HepG2 (cell line): ENCODE measurements at regions not wholly inside any gene's neighbourhood (a gene's known extent, or its start where the extent isn't known, plus 50 kb on each side); places are given as distances from the start of the nearest gene placed in this dataset.

ENCODE experiments used
- ATAC-seq: fragments of 200-7000 bp; cut with Tn5 transposase; 3 replicates; pipeline ENCODE4 v1.9.1; 2020; ENCODE audit warnings: mild to moderate bottlenecking, moderate library complexity
- BruUV-seq: library from RNA; stranded (reverse); fragments of 400-500 nt; replicated peaks from 2 replicates; lab custom pipeline; 2021; lab: Mats Ljungman, UMichigan
- CTCF ChIA-PET: fragments of 300-600 bp; formaldehyde crosslinking; extraction: SDS; loops from one replicate; lab custom pipeline; 2021; ENCODE audit warnings: low total read pairs, inconsistent platforms, low intra/inter-chr PET ratio; lab: Yijun Ruan, JAX
- POLR2A ChIA-PET: fragments of 350-600 bp; sonication (Branson Sonifier 250); formaldehyde crosslinking; loops from one replicate; lab custom pipeline; 2020; ENCODE audit warnings: antibody characterized with exemption, inconsistent platforms; lab: Yijun Ruan, JAX
- DNase-seq: peaks from one replicate; pipeline ENCODE4 v3.0.0-alpha.2; 2015; ENCODE audit warnings: low spot score
- FAIRE-seq: peaks from 3 replicates; lab custom pipeline; 2011; peaks lifted over from hg19 to GRCh38; lab: Jason Lieb, UNC
- H2AFZ ChIP-seq: one replicate; pipeline ENCODE4 v1.6.1; 2011; ENCODE audit warnings: low read length, inconsistent platforms
- H3K27ac ChIP-seq: fragments of 300-600 bp; 3 replicates; pipeline ENCODE4 v1.8.0; 2011; ENCODE audit warnings: mixed run types, mild to moderate bottlenecking, mixed read lengths, low read length, inconsistent platforms; ENCODE audit not compliant: insufficient read depth; ENCODE audit errors: extremely low read length
- H3K27me3 ChIP-seq, 2 experiments: fragments of 200-600 bp in 1 of 2; 2 replicates in 1 of 2; 3 replicates in 1 of 2; pipeline versions ENCODE4 v1.6.0 to v1.8.0; 2011; ENCODE audit warnings: low read length in 2 of 2, mild to moderate bottlenecking in 2 of 2, moderate library complexity in 2 of 2, inconsistent platforms in 1 of 2; ENCODE audit not compliant: insufficient read depth in 2 of 2, control insufficient read depth in 1 of 2
- H3K36me3 ChIP-seq, 2 experiments: fragments of 200-600 bp in 1 of 2; replicated peaks in 1 of 2; 2 replicates in 1 of 2; 3 replicates in 1 of 2; pipeline versions ENCODE4 v1.5.1 to v1.8.0; 2011; ENCODE audit warnings: low read length in 2 of 2, inconsistent platforms in 1 of 2; ENCODE audit not compliant: insufficient read depth in 2 of 2, control insufficient read depth in 1 of 2
- H3K4me1 ChIP-seq: 2 replicates; pipeline ENCODE4 v1.5.1; 2012; ENCODE audit warnings: low read length, inconsistent platforms; ENCODE audit not compliant: insufficient read depth
- H3K4me2 ChIP-seq: 2 replicates; pipeline ENCODE4 v1.6.0; 2011; ENCODE audit warnings: low read depth, low read length, inconsistent platforms
- H3K4me3 ChIP-seq, 3 experiments: fragments of 200-600 bp in 1 of 3; sonication (generic), shearing (Covaris generic) in 1 of 3; replicated peaks in 1 of 3; 2 replicates each; pipeline ENCODE4 v1.5.1; 2011 to 2016; ENCODE audit warnings: low read length in 3 of 3, inconsistent platforms in 2 of 3, low read depth in 2 of 3, mild to moderate bottlenecking in 2 of 3, control low read depth in 1 of 3, mixed read lengths in 1 of 3; ENCODE audit not compliant: insufficient read depth in 1 of 3
- H3K79me2 ChIP-seq: one replicate; pipeline ENCODE4 v1.6.1; 2011; ENCODE audit warnings: low read length, inconsistent platforms; ENCODE audit not compliant: insufficient read depth
- H3K9ac ChIP-seq: 2 replicates; pipeline ENCODE4 v1.6.0; 2011; ENCODE audit warnings: mild to moderate bottlenecking, low read depth, low read length, inconsistent platforms; ENCODE audit not compliant: insufficient read depth
- H3K9me3 ChIP-seq: 2 replicates; pipeline ENCODE4 v1.5.1; 2012; ENCODE audit warnings: mild to moderate bottlenecking, low read length
- H4K20me1 ChIP-seq: 2 replicates; pipeline ENCODE4 v1.6.0; 2011; ENCODE audit warnings: inconsistent platforms, mild to moderate bottlenecking, low read length, moderate library complexity; ENCODE audit not compliant: insufficient read depth
- CAMTA2 ChIP-seq: sonication (generic); formaldehyde crosslinking; IDR thresholded peaks from 2 replicates; pipeline ENCODE4 v1.4.0; 2020; ENCODE audit warnings: mild to moderate bottlenecking, missing genetic modification reagents, borderline replicate concordance
- ETV6 ChIP-seq: sonication (generic); formaldehyde crosslinking; conservative IDR thresholded peaks from 2 replicates; pipeline ENCODE4 v1.4.0; 2020; ENCODE audit warnings: missing genetic modification reagents
- MLX ChIP-seq: IDR thresholded peaks from 2 replicates; pipeline ENCODE4 v1.6.1; 2016
- PRDM4 ChIP-seq: sonication (generic); formaldehyde crosslinking; IDR thresholded peaks from 2 replicates; pipeline ENCODE4 v1.9.0; 2021; ENCODE audit warnings: missing genetic modification reagents, borderline replicate concordance
- RFXAP ChIP-seq: sonication (generic); formaldehyde crosslinking; IDR thresholded peaks from 2 replicates; pipeline ENCODE4 v1.4.0; 2020; ENCODE audit warnings: missing genetic modification reagents, borderline replicate concordance
- ZBED4 ChIP-seq: sonication (generic); formaldehyde crosslinking; IDR thresholded peaks from 2 replicates; pipeline ENCODE4 v1.4.0; 2020; ENCODE audit warnings: missing genetic modification reagents, borderline replicate concordance
- ZNF264 ChIP-seq: sonication (generic); formaldehyde crosslinking; IDR thresholded peaks from 2 replicates; pipeline ENCODE4 v1.4.0; 2020; ENCODE audit warnings: missing genetic modification reagents
- ZNF281 ChIP-seq: sonication (generic); formaldehyde crosslinking; IDR thresholded peaks from 2 replicates; pipeline ENCODE4 v1.4.0; 2020; ENCODE audit warnings: missing genetic modification reagents, borderline replicate concordance
- ZNF337 ChIP-seq: sonication (generic); formaldehyde crosslinking; IDR thresholded peaks from 2 replicates; pipeline ENCODE4 v1.5.1; 2020; ENCODE audit warnings: missing genetic modification reagents, low read depth, mild to moderate bottlenecking, borderline replicate concordance
- WGBS: methylation state at CpG from one replicate; pipeline ENCODE4 v1.1.6; 2017; ENCODE audit warnings: low lambda C conversion rate; 5-methylcytosine and 5-hydroxymethylcytosine counted together
- in situ Hi-C: cut with HindIII; loops from 2 replicates; pipeline ENCODE4 v1.10.0; 2017; ENCODE audit warnings: low pct_unique_long_range_greater_than_20kb; ENCODE audit not compliant: extremely low pct_ligation_motif_present
- intact Hi-C: fragments of 100-400 bp; cut with micrococcal nuclease; formaldehyde crosslinking; loops from one replicate; pipeline ENCODE4 v1.10.0; 2022; ENCODE audit not compliant: unreplicated experiment

- POLR2A ChIA-PET = no interaction called here
- H3K4me1 ChIP-seq = no peaks in the 10 kb centered on the region
- peaks cover 0 to 3% of the 10 kb centered on the region in 2 experiments; a peak in 1 of 5 replicates for H3K27me3 ChIP-seq
- BruUV-seq = no TSS peak
- in situ Hi-C loops = no loop called here
- WGBS = 35% methylated on average over 4 of the region's 4 CpGs
- no peak overlapping the region for H3K4me3 ChIP-seq
- no peak overlapping the region for H3K4me2 ChIP-seq
- H4K20me1 ChIP-seq = no peaks in the 10 kb centered on the region
- FAIRE-seq = no peak
- H3K79me2 ChIP-seq = no peaks in the 10 kb centered on the region
- no peaks in the 10 kb centered on the region for H3K36me3 ChIP-seq
- no peak overlapping the region for H3K27ac ChIP-seq
- TF ChIP-seq ZNF264 = no peak
- TF ChIP-seq ETV6 (CRISPR knock-in tag) = no peak
- no peak for TF ChIP-seq PRDM4 (CRISPR knock-in tag)
- TF ChIP-seq ZNF337 (CRISPR knock-in tag) = no peak
- TF ChIP-seq MLX = no peak
- no peak for TF ChIP-seq CAMTA2 (CRISPR knock-in tag)
- no peak for TF ChIP-seq ZBED4 (CRISPR knock-in tag)
- TF ChIP-seq RFXAP (CRISPR knock-in tag) = no peak
- no peak for TF ChIP-seq ZNF281 (CRISPR knock-in tag)
- TF ChIP-seq, all 625 proteins: peak for 0
- ATAC-seq (no peak), DNase-seq (no peak)
- Histone ChIP-seq H3K9ac (no peak overlapping the region), H3K9me3 (no peaks in the 10 kb centered on the region), H2AFZ (no peak overlapping the region)
- CTCF ChIA-PET = no interaction called here
- intact Hi-C loops = no loop called here
These were observed 104.5 kb upstream of the LYZL1 start for GRCh38 chr10:29184205-29185000.
